K562 (cell line): ENCODE measurements at regions not wholly inside any gene's neighbourhood (a gene's known extent, or its start where the extent isn't known, plus 50 kb on each side); places are given as distances from the start of the nearest gene placed in this dataset.

ENCODE experiments used
- ATAC-seq: fragments of 200-7000 bp; cut with Tn5 transposase; 3 replicates; pipeline ENCODE4 v1.9.1; 2020; ENCODE audit warnings: moderate library complexity
- BruUV-seq: library from RNA; stranded (reverse); fragments of 400-500 nt; replicated peaks from 2 replicates; lab custom pipeline; 2021; lab: Mats Ljungman, UMichigan
- CTCF ChIA-PET: fragments of 300-600 bp; formaldehyde crosslinking; extraction: SDS; loops from one replicate; lab custom pipeline; 2021; ENCODE audit warnings: low intra/inter-chr PET ratio; lab: Yijun Ruan, JAX
- POLR2A ChIA-PET: fragments of 300-600, 350-650 bp; sonication (Branson Sonifier 250); formaldehyde crosslinking; extraction: SDS; loops from one replicate; lab custom pipeline; 2021; ENCODE audit warnings: antibody characterized with exemption, inconsistent platforms; lab: Yijun Ruan, JAX
- DNase-seq, 4 experiments: peaks; one replicate each; pipeline versions ENCODE4 v3.0.0 to v3.0.0-alpha.2; 2011 to 2018; ENCODE audit warnings: low spot score in 3 of 4, mixed read lengths in 3 of 4; ENCODE audit errors: extremely low read depth in 1 of 4
- FAIRE-seq: peaks from 2 replicates; lab custom pipeline; 2011; peaks lifted over from hg19 to GRCh38; lab: Jason Lieb, UNC
- H2AFZ ChIP-seq: 2 replicates; pipeline ENCODE4 v1.6.0; 2011; ENCODE audit warnings: low read depth, low read length, control low read depth, inconsistent platforms
- H3K27ac ChIP-seq: fragments of 200-600 bp; 3 replicates; pipeline ENCODE4 v1.8.0; 2011; ENCODE audit warnings: low read depth, mild to moderate bottlenecking, control low read depth, inconsistent platforms, low read length, moderate library complexity, mixed read lengths; ENCODE audit errors: extremely low read depth
- H3K27me3 ChIP-seq, 2 experiments: fragments of 300-600 bp in 1 of 2; 2 replicates in 1 of 2; 3 replicates in 1 of 2; pipeline versions ENCODE4 v1.6.0 to v1.8.0; 2011; ENCODE audit warnings: inconsistent platforms in 2 of 2, low read length in 2 of 2, mild to moderate bottlenecking in 1 of 2, mixed read lengths in 1 of 2, moderate library complexity in 1 of 2; ENCODE audit not compliant: control insufficient read depth in 2 of 2, insufficient read depth in 2 of 2
- H3K36me3 ChIP-seq: fragments of 300-600 bp; 3 replicates; pipeline ENCODE4 v1.8.0; 2011; ENCODE audit warnings: mild to moderate bottlenecking, low read length, inconsistent platforms; ENCODE audit not compliant: control insufficient read depth, insufficient read depth
- H3K4me1 ChIP-seq, 2 experiments: fragments of 200-600 bp in 1 of 2; replicated peaks in 1 of 2; 2 replicates in 1 of 2; 3 replicates in 1 of 2; pipeline versions ENCODE4 v1.5.1 to v1.8.0; 2011; ENCODE audit warnings: inconsistent platforms in 2 of 2, low read length in 2 of 2, mild to moderate bottlenecking in 1 of 2, mixed read lengths in 1 of 2, moderate library complexity in 1 of 2; ENCODE audit not compliant: control insufficient read depth in 2 of 2, insufficient read depth in 2 of 2
- H3K4me2 ChIP-seq: 2 replicates; pipeline ENCODE4 v1.6.1; 2011; ENCODE audit warnings: low read length, control low read depth, inconsistent platforms, mixed read lengths; ENCODE audit not compliant: insufficient read depth
- H3K4me3 ChIP-seq: fragments of 200-600 bp; sonication (generic), shearing (Covaris generic); 2 replicates; pipeline ENCODE4 v1.5.1; 2016; ENCODE audit warnings: control low read depth, inconsistent platforms
- H3K79me2 ChIP-seq: fragments of 200-600 bp; 3 replicates; pipeline ENCODE4 v1.8.0; 2011; ENCODE audit warnings: low read length, inconsistent platforms; ENCODE audit not compliant: control insufficient read depth, insufficient read depth
- H3K9ac ChIP-seq, 2 experiments: 2 replicates each; pipeline versions ENCODE4 v1.6.0 to v1.6.1; 2011; ENCODE audit warnings: low read depth in 2 of 2, low read length in 2 of 2, control low read depth in 1 of 2, inconsistent platforms in 1 of 2, mild to moderate bottlenecking in 1 of 2, mixed read lengths in 1 of 2; ENCODE audit not compliant: insufficient read depth in 1 of 2
- H3K9me1 ChIP-seq: one replicate; pipeline ENCODE4 v1.6.0; 2011; ENCODE audit warnings: inconsistent platforms, mild to moderate bottlenecking, low read length, moderate library complexity; ENCODE audit not compliant: control insufficient read depth, insufficient read depth
- H3K9me3 ChIP-seq: replicated peaks from 2 replicates; pipeline ENCODE4 v1.5.1; 2011; ENCODE audit warnings: low read depth, low read length, inconsistent platforms; ENCODE audit not compliant: control insufficient read depth, insufficient read depth
- H4K20me1 ChIP-seq: replicated peaks from 2 replicates; pipeline ENCODE4 v1.6.1; 2011; ENCODE audit warnings: low read length, inconsistent platforms, mixed read lengths; ENCODE audit not compliant: control insufficient read depth, insufficient read depth
- ATF7 ChIP-seq: fragments of 450-650 bp; IDR thresholded peaks from 2 replicates; pipeline ENCODE4 v1.7.1; 2014; ENCODE audit warnings: mild to moderate bottlenecking, moderate library complexity
- CEBPG ChIP-seq, 3 experiments: fragments of 200-800 bp in 1 of 3; sonication (Bioruptor generic) in 1 of 3; sonication (generic) in 1 of 3; formaldehyde crosslinking in 1 of 3; IDR thresholded peaks in 2 of 3; conservative IDR thresholded peaks in 1 of 3; 2 replicates each; pipeline versions ENCODE4 v1.6.1 to v1.8.0; 2016 to 2022; ENCODE audit warnings: missing compliant biosample characterization in 2 of 3, missing genetic modification characterization in 2 of 3, mild to moderate bottlenecking in 1 of 3, missing genetic modification reagents in 1 of 3
- JUND ChIP-seq, 2 experiments: IDR thresholded peaks; 2 replicates in 1 of 2; 3 replicates in 1 of 2; pipeline ENCODE4 v1.6.1; 2011; ENCODE audit warnings: borderline replicate concordance in 2 of 2, low read depth in 2 of 2, low read length in 2 of 2, improper control_type of control experiment in 1 of 2, missing biosample characterization in 1 of 2, missing genetic modification characterization in 1 of 2, missing genetic modification reagents in 1 of 2
- MAFG ChIP-seq: fragments of 450-650 bp; conservative IDR thresholded peaks from 2 replicates; pipeline ENCODE4 v1.6.1; 2016; ENCODE audit warnings: missing genetic modification characterization, missing compliant biosample characterization
- MAFK ChIP-seq: IDR thresholded peaks from 2 replicates; pipeline ENCODE4 v1.6.1; 2011; ENCODE audit warnings: low read length, improper control_type of control experiment
- NBN ChIP-seq: fragments of 450-650 bp; IDR thresholded peaks from 2 replicates; pipeline ENCODE4 v1.6.1; 2016; ENCODE audit warnings: low read depth, mild to moderate bottlenecking
- NR2C1 ChIP-seq, 2 experiments: fragments of 450-650 bp; IDR thresholded peaks; 2 replicates each; pipeline ENCODE4 v1.6.1; 2017; ENCODE audit warnings: mild to moderate bottlenecking in 2 of 2, antibody characterized with exemption in 1 of 2, inconsistent platforms in 1 of 2, missing compliant biosample characterization in 1 of 2, missing genetic modification characterization in 1 of 2
- SMARCA5 ChIP-seq: fragments of 450-650 bp; IDR thresholded peaks from 2 replicates; pipeline ENCODE4 v1.6.1; 2016
- VEZF1 ChIP-seq: fragments of 200-800 bp; sonication (Bioruptor generic); IDR thresholded peaks from 2 replicates; pipeline ENCODE4 v1.6.1; 2017; ENCODE audit warnings: missing genetic modification characterization, missing compliant biosample characterization
- ZNF174 ChIP-seq: fragments of 250-450 bp; sonication (Bioruptor Pico); IDR thresholded peaks from 2 replicates; pipeline ENCODE4 v1.4.0; 2020; ENCODE audit warnings: mild to moderate bottlenecking
- ZNF232 ChIP-seq: sonication (generic); formaldehyde crosslinking; IDR thresholded peaks from 2 replicates; pipeline ENCODE4 v1.8.0; 2022; ENCODE audit warnings: mild to moderate bottlenecking, missing genetic modification reagents
- ZNF316 ChIP-seq: fragments of 450-650 bp; IDR thresholded peaks from 2 replicates; pipeline ENCODE4 v1.6.1; 2016
- ZNF655 ChIP-seq: fragments of 250-450 bp; sonication (Bioruptor Pico); IDR thresholded peaks from 2 replicates; pipeline ENCODE4 v1.5.0; 2021
- ZNF75A ChIP-seq: fragments of 450-650 bp; formaldehyde crosslinking; IDR thresholded peaks from 2 replicates; pipeline ENCODE4 v1.4.0; 2020; ENCODE audit warnings: mild to moderate bottlenecking
- WGBS: fragments of 100-300 bp; shearing (Covaris generic); methylation state at CpG from one replicate; pipeline ENCODE4 v1.1.6; 2016; ENCODE audit warnings: low coverage, mixed read lengths; ENCODE audit not compliant: insufficient coverage; ENCODE audit errors: missing lambda C conversion rate; 5-methylcytosine and 5-hydroxymethylcytosine counted together
- in situ Hi-C: fragments of 300-500 bp; cut with MboI; formaldehyde crosslinking; loops from 4 replicates; pipeline ENCODE4 v1.15.0; 2018; ENCODE audit warnings: inconsistent platforms, mixed read lengths
- intact Hi-C: fragments of 100-400 bp; cut with micrococcal nuclease; formaldehyde crosslinking; loops from 2 replicates; pipeline ENCODE4 v1.14.2; 2022
- TF ChIP-seq, protein P1 (sequence below): fragments of 250-450 bp; sonication (Bioruptor Pico); IDR thresholded peaks from 2 replicates; pipeline ENCODE4 v1.8.0; 2021; ENCODE audit warnings: moderate library complexity, mild to moderate bottlenecking, inconsistent platforms

- 22% methylated on average over 7 of the region's 7 CpGs for WGBS
- no peak overlapping the region for H3K4me3 ChIP-seq
- H3K27me3 ChIP-seq = no peaks in the 10 kb centered on the region
- intact Hi-C loops (no loop called here), in situ Hi-C loops (no loop called here)
- ATAC-seq (peak; percentile 47), DNase-seq (no peak), FAIRE-seq (peak; percentile 62)
- ChIA-PET CTCF (no interaction called here), POLR2A (interaction anchor here (0.5 to 0.6 kb wide), 2 partner anchors 69 to 134 kb away, joined by 3 read pairs; no protein-coding TSS in a partner anchor)
- H3K9ac ChIP-seq = peak overlapping the region in 1 of 2 experiments; percentile 62; a peak in 2 of 4 replicates
- no peaks in the 10 kb centered on the region for H3K9me3 ChIP-seq
- peak overlapping the region; percentile 35; the same call in 1 of the 2 replicates for H3K4me2 ChIP-seq
- peaks cover 15 to 48% of the 10 kb centered on the region in 2 experiments for H3K4me1 ChIP-seq
- no peaks in the 10 kb centered on the region for H3K79me2 ChIP-seq
- H3K27ac ChIP-seq = peak overlapping the region; percentile 48; the same call in 1 of the 3 replicates
- H4K20me1 ChIP-seq = no peaks in the 10 kb centered on the region
- peak overlapping the region; percentile 56 for H2AFZ ChIP-seq
- no peaks in the 10 kb centered on the region for H3K9me1 ChIP-seq
- BruUV-seq = no TSS peak
- no peaks in the 10 kb centered on the region for H3K36me3 ChIP-seq
- 0 out of 2 replicates have a peak, but pooled peaks have one; percentile 11 for TF ChIP-seq MAFG (tag)
- no peak for TF ChIP-seq ZNF174
- peak; percentile 42 for TF ChIP-seq ZNF316
- peak; percentile 24; the same call in 1 of the 2 replicates for TF ChIP-seq MAFK
- TF ChIP-seq NBN = no peak
- TF ChIP-seq, protein P1, sequence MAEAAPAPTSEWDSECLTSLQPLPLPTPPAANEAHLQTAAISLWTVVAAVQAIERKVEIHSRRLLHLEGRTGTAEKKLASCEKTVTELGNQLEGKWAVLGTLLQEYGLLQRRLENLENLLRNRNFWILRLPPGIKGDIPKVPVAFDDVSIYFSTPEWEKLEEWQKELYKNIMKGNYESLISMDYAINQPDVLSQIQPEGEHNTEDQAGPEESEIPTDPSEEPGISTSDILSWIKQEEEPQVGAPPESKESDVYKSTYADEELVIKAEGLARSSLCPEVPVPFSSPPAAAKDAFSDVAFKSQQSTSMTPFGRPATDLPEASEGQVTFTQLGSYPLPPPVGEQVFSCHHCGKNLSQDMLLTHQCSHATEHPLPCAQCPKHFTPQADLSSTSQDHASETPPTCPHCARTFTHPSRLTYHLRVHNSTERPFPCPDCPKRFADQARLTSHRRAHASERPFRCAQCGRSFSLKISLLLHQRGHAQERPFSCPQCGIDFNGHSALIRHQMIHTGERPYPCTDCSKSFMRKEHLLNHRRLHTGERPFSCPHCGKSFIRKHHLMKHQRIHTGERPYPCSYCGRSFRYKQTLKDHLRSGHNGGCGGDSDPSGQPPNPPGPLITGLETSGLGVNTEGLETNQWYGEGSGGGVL (CRISPR knock-in tag) = no peak
- no peak for TF ChIP-seq SMARCA5
- no peak for TF ChIP-seq NR2C1 (IDR thresholded peaks at IDR 0.05)
- peak; percentile 13; the same call in 1 of the 2 replicates for TF ChIP-seq NR2C1 (tag; IDR thresholded peaks at IDR 0.05)
- no peak for TF ChIP-seq ZNF232 (CRISPR knock-in tag)
- no peak for TF ChIP-seq ZNF75A (CRISPR knock-in tag)
- peak; percentile 47; the same call in 1 of the 2 replicates for TF ChIP-seq JUND (IDR thresholded peaks at IDR 0.05; ENCODE audit: borderline replicate concordance, low read depth, low read length)
- TF ChIP-seq JUND (tag; IDR thresholded peaks at IDR 0.05; ENCODE audit: borderline replicate concordance, low read depth, low read length) = peak; percentile 55; the same call in 1 of the 3 replicates
- TF ChIP-seq ZNF655 (CRISPR knock-in tag) = no peak
- no peak for TF ChIP-seq CEBPG (CRISPR knock-in tag; IDR thresholded peaks at IDR 0.05)
- TF ChIP-seq CEBPG (tag; conservative IDR thresholded peaks at IDR 0.05 in 1 of 2, IDR thresholded peaks at IDR 0.05 in 1 of 2) = peak in 1 of 2 experiments; percentile 48; a peak in 2 of 4 replicates
- peak; percentile 29; the same call in 1 of the 2 replicates for TF ChIP-seq VEZF1
- TF ChIP-seq ATF7 = peak; percentile 70; the same call in 1 of the 2 replicates
These were observed 136.5 kb upstream of the TBL1XR1 start for GRCh38 chr3:177333533-177334520.
